T-helper 2 cell treated with Interferon-gamma antibody and Interleukin-4, amounts not matched to agents 5 μg/mL and 100 μg/mL, for 36 hours (primary cell): ENCODE measurements at regions not wholly inside any gene's neighbourhood (a gene's known extent, or its start where the extent isn't known, plus 50 kb on each side); places are given as distances from the start of the nearest gene placed in this dataset.

ENCODE experiments used
- DNase-seq: peaks from one replicate; pipeline ENCODE4 v3.0.0; 2021; ENCODE audit warnings: low spot score
- H3K27ac Mint-ChIP-seq: one replicate; pipeline ENCODE4 v1.8.0; 2021; ENCODE audit warnings: mild to moderate bottlenecking, mixed read lengths
- H3K27me3 Mint-ChIP-seq: one replicate; pipeline ENCODE4 v1.8.0; 2021; ENCODE audit warnings: low read depth, mixed read lengths
- H3K36me3 Mint-ChIP-seq: one replicate; pipeline ENCODE4 v1.8.0; 2021; ENCODE audit warnings: low read depth, mixed read lengths
- H3K4me1 Mint-ChIP-seq: one replicate; pipeline ENCODE4 v1.8.0; 2021; ENCODE audit warnings: low read depth, mixed read lengths
- H3K4me3 Mint-ChIP-seq: one replicate; pipeline ENCODE4 v1.8.0; 2022; ENCODE audit warnings: mild to moderate bottlenecking, moderate library complexity, mixed read lengths
- H3K9me3 Mint-ChIP-seq: one replicate; pipeline ENCODE4 v1.8.0; 2021; ENCODE audit warnings: mixed read lengths

- H3K36me3 Mint-ChIP-seq = no peaks in the 10 kb centered on the region
- no peak overlapping the region for H3K27ac Mint-ChIP-seq
- H3K27me3 Mint-ChIP-seq = peaks cover 2% of the 10 kb centered on the region
- no peak for DNase-seq
- H3K4me3 Mint-ChIP-seq = no peak overlapping the region
- no peaks in the 10 kb centered on the region for H3K9me3 Mint-ChIP-seq
- H3K4me1 Mint-ChIP-seq = no peaks in the 10 kb centered on the region
These were observed 128.7 kb upstream of the ATP6AP2 start for GRCh38 chrX:40452031-40452430.

GRCh38 chrX:40449956-40450706 lies 130.6 kb upstream of the ATP6AP2 start:
- Mint-ChIP-seq H3K36me3 (no peaks in the 10 kb centered on the region), H3K4me3 (no peak overlapping the region), H3K4me1 (no peaks in the 10 kb centered on the region), H3K27me3 (peaks cover 2% of the 10 kb centered on the region), H3K9me3 (no peaks in the 10 kb centered on the region), H3K27ac (no peak overlapping the region)
- no peak for DNase-seq

- no peak for DNase-seq
- Mint-ChIP-seq H3K4me1 (no peaks in the 10 kb centered on the region), H3K27ac (no peak overlapping the region), H3K4me3 (no peak overlapping the region), H3K27me3 (peaks cover 2% of the 10 kb centered on the region), H3K9me3 (no peaks in the 10 kb centered on the region), H3K36me3 (no peaks in the 10 kb centered on the region)
These were observed 131.4 kb upstream of the ATP6AP2 start for GRCh38 chrX:40449396-40449795.

DNA sequence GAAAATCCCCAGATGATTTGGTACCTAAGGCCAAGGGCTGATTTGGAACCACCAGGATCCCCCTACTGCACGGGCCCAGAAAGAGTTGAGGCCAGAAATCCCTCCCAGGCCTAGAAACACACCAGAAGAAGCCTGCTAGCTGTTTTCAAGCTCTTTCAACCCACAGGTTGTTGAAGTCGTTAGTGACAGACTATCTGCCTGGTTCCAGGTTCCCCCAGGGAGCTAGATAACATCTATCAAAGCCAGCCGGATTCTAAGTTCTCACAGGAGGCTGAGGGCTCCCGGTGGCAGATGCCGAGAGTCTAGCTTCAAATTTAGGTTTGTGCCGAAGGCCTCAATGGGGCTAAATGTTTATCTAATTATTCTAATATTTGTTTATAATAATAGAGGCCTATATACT lies 132.0 kb upstream of the ATP6AP2 start:
- Mint-ChIP-seq H3K4me1 (no peaks in the 10 kb centered on the region), H3K9me3 (no peaks in the 10 kb centered on the region), H3K27ac (no peak overlapping the region), H3K4me3 (no peak overlapping the region), H3K27me3 (peaks cover under 1% of the 10 kb centered on the region), H3K36me3 (no peaks in the 10 kb centered on the region)
- no peak for DNase-seq

GRCh38 chrX:40446921-40447320 lies 133.8 kb upstream of the ATP6AP2 start:
- H3K9me3 Mint-ChIP-seq = no peaks in the 10 kb centered on the region
- H3K27me3 Mint-ChIP-seq = no peaks in the 10 kb centered on the region
- no peak overlapping the region for H3K27ac Mint-ChIP-seq
- no peaks in the 10 kb centered on the region for H3K4me1 Mint-ChIP-seq
- no peak overlapping the region for H3K4me3 Mint-ChIP-seq
- DNase-seq = no peak
- H3K36me3 Mint-ChIP-seq = no peaks in the 10 kb centered on the region

- no peaks in the 10 kb centered on the region for H3K9me3 Mint-ChIP-seq
These were observed 135.1 kb upstream of the ATP6AP2 start for GRCh38 chrX:40445691-40446090.

DNA sequence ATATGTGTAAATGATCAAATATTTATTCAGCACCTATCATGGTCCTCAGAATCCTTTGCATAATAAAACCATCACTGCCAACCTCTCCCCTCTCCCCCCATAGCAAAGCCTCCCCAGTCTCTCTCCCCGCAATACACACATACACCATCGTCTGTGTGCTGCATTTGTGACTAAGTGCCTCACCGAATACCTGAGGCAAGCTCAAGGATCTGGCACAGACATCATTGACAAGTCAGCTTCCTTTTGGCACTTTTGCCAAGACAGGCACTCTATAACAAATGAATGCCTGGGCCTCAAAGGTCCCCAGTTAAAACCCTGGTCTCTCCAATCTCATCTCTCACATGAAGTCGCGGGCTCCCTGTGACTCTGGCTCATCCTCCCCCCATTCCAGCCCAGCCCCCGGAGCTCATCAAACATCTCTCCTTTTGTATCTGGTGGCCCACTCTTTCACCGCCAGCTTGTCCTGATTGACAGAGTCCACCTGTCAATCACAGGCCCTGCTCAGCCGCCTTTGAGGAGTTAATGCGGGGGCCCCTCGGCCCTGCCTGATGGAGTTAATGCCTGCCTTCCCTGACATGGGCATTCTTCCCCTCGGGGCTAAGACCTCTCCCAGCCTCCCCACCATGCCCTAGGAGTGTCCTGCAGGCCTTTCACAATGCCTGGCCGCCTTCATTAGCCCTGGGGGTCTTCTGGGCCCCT lies 135.8 kb upstream of the ATP6AP2 start:
- Mint-ChIP-seq H3K4me1 (no peaks in the 10 kb centered on the region), H3K27me3 (peaks cover 5% of the 10 kb centered on the region), H3K9me3 (no peaks in the 10 kb centered on the region), H3K27ac (no peak overlapping the region), H3K4me3 (no peak overlapping the region), H3K36me3 (no peaks in the 10 kb centered on the region)
- no peak for DNase-seq

More at GRCh38 chrX:40445691-40446090, 135.1 kb upstream of the ATP6AP2 start:
- Mint-ChIP-seq H3K27me3 (peaks cover 4% of the 10 kb centered on the region), H3K27ac (no peak overlapping the region), H3K4me3 (no peak overlapping the region), H3K36me3 (no peaks in the 10 kb centered on the region), H3K4me1 (no peaks in the 10 kb centered on the region)
- DNase-seq = no peak

DNA sequence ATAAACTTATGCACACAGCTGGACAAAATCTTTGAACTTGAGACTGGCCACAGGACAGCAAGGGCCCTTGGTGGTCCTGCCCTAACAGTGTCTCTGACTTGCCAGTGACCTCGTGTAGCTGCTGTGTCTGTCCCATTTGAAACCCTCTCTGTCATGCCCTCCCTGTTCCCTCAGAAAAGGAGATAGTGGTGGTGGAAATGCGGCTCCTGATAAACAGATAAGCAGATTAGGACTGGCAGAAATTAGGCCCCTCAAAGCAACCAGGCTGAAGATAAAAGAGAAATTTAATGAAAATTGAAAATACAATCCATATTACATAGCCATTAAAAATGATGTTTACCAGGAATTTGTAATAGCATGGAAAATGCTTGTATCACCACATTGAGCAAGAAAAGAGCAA lies 136.6 kb upstream of the ATP6AP2 start:
- no peaks in the 10 kb centered on the region for H3K36me3 Mint-ChIP-seq
- no peak for DNase-seq
- H3K9me3 Mint-ChIP-seq = no peaks in the 10 kb centered on the region
- no peak overlapping the region for H3K4me3 Mint-ChIP-seq
- no peaks in the 10 kb centered on the region for H3K4me1 Mint-ChIP-seq
- H3K27me3 Mint-ChIP-seq = peaks cover 5% of the 10 kb centered on the region
- H3K27ac Mint-ChIP-seq = no peak overlapping the region

- DNase-seq = no peak
- H3K36me3 Mint-ChIP-seq = no peaks in the 10 kb centered on the region
- no peaks in the 10 kb centered on the region for H3K4me1 Mint-ChIP-seq
- no peaks in the 10 kb centered on the region for H3K9me3 Mint-ChIP-seq
- H3K27ac Mint-ChIP-seq = no peak overlapping the region
- H3K27me3 Mint-ChIP-seq = peaks cover 5% of the 10 kb centered on the region
- no peak overlapping the region for H3K4me3 Mint-ChIP-seq
These were observed 139.9 kb upstream of the ATP6AP2 start for GRCh38 chrX:40440866-40441265.

GRCh38 chrX:40439625-40440532 lies 140.9 kb upstream of the ATP6AP2 start:
- peak; percentile 4 for DNase-seq
- Mint-ChIP-seq H3K36me3 (no peaks in the 10 kb centered on the region), H3K27ac (no peak overlapping the region), H3K4me3 (no peak overlapping the region), H3K27me3 (peaks cover 5% of the 10 kb centered on the region), H3K4me1 (no peaks in the 10 kb centered on the region), H3K9me3 (no peaks in the 10 kb centered on the region)

- H3K9me3 Mint-ChIP-seq = no peaks in the 10 kb centered on the region
- H3K27me3 Mint-ChIP-seq = peaks cover 5% of the 10 kb centered on the region
- H3K36me3 Mint-ChIP-seq = no peaks in the 10 kb centered on the region
- H3K4me3 Mint-ChIP-seq = no peak overlapping the region
- no peak for DNase-seq
- H3K4me1 Mint-ChIP-seq = no peaks in the 10 kb centered on the region
- H3K27ac Mint-ChIP-seq = no peak overlapping the region
These were observed 143.4 kb upstream of the ATP6AP2 start for GRCh38 chrX:40437348-40437747.

DNA sequence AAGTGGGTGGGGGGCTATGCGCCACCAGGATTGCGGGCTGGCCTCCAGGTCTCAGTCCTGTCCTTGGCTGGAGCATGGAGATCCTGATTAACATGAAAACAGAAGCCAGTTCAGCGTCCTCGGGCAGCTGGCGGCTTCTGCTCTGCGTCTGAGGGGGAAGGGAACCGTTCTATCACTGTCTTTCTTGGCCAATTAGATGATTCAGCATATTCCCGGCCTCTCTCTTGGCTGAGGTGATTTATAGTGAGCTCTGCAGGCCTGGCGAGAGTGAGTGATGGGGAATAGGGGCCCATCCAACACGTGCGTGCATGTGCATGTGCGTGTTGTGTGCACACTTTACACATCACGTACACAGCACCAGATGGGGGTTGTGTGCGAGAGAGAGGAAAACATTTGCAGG lies 145.8 kb upstream of the ATP6AP2 start:
- Mint-ChIP-seq H3K36me3 (no peaks in the 10 kb centered on the region), H3K4me1 (no peaks in the 10 kb centered on the region), H3K27ac (no peak overlapping the region), H3K27me3 (no peaks in the 10 kb centered on the region), H3K4me3 (no peak overlapping the region), H3K9me3 (no peaks in the 10 kb centered on the region)
- DNase-seq = no peak

DNA sequence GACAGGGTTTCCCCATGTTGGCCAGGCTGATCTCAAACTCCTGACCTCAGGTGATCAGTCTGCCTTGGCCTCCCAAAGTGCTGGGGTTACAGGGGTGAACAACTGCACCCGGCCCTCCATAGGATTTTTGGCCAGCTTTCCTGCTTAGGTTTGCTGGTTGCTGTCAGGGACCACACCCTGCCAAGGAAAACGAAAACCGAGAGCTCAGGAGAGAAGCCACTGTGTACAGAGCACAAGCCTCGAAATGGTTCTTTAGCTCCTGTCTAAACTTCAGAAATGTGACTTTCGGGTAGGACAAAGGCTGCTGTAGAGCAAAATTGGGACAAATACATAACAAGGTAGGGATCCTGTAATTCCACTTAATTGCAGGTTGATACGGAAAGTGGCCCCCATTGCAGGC lies 146.3 kb upstream of the ATP6AP2 start:
- H3K9me3 Mint-ChIP-seq = no peaks in the 10 kb centered on the region
- no peak overlapping the region for H3K27ac Mint-ChIP-seq
- DNase-seq = no peak
- H3K4me1 Mint-ChIP-seq = no peaks in the 10 kb centered on the region
- H3K36me3 Mint-ChIP-seq = no peaks in the 10 kb centered on the region
- no peaks in the 10 kb centered on the region for H3K27me3 Mint-ChIP-seq
- no peak overlapping the region for H3K4me3 Mint-ChIP-seq

GRCh38 chrX:40433160-40433559 lies 147.6 kb upstream of the ATP6AP2 start:
- Mint-ChIP-seq H3K36me3 (no peaks in the 10 kb centered on the region), H3K4me1 (no peaks in the 10 kb centered on the region), H3K27ac (no peak overlapping the region), H3K9me3 (no peaks in the 10 kb centered on the region), H3K4me3 (no peak overlapping the region), H3K27me3 (no peaks in the 10 kb centered on the region)
- no peak for DNase-seq
